Hematopoietic multipotent progenitor cell treated with erythropoietin and hydrocortisone succinate and interleukin-3 and kit ligand, for 17 days (in vitro differentiated cells): ENCODE measurements at regions not wholly inside any gene's neighbourhood (a gene's known extent, or its start where the extent isn't known, plus 50 kb on each side); places are given as distances from the start of the nearest gene placed in this dataset.

ENCODE experiments used
- DNase-seq: peaks from one replicate; pipeline ENCODE4 v3.0.0-alpha.2; 2015; ENCODE audit warnings: low spot score

GRCh38 chr6:122008101-122008999, 391.1 kb upstream of the HSF2 start:
- DNase-seq: no peak

GRCh38 chr6:122009000-122009350, 390.5 kb upstream of the HSF2 start:
- DNase-seq: no peak

DNA sequence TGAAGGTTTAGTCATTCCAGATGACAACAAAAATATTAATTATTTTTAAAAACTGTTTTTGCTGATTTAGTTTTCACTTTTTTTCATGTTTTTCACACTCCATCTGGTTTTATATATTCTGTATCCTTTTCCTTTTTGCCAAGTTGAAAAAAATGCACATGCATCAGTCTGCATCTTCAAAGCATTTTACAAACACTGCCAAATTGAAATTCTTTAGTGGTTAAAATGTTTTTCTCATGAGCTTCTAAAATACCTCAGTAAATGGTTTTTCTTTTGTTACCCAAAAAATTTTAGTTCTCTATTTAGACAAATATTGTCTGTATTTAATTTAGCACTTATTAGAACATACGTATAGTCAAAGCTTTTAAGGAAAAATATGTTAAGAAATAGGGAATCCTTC, 386.9 kb upstream of the HSF2 start:
- DNase-seq: no peak

- no peak for DNase-seq
These were observed 384.5 kb upstream of the HSF2 start for GRCh38 chr6:122014961-122015360.

- DNase-seq: no peak
These were observed 378.7 kb upstream of the HSF2 start for GRCh38 chr6:122020588-122021264.

DNA sequence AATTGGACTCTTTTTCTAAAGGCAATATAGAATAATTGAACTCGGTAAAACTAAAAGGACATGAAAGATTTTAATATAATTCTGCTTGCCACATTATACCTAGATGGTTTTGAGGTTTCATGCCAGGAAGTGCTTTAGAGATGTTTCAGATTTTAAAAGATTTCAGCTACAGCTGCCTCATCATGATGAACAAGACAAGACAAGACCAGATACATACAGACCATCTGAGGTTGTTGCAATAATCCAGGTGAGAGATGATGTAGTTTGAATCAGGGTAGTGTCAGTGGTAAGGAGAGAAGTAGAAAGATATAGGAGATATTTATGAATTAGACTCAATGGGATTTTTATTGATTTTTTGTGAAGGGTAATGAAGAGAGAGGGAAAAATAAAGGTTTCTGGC, 374.3 kb upstream of the HSF2 start:
- DNase-seq: no peak

- DNase-seq: no peak
These were observed 372.7 kb upstream of the HSF2 start for GRCh38 chr6:122026582-122027369.

DNA sequence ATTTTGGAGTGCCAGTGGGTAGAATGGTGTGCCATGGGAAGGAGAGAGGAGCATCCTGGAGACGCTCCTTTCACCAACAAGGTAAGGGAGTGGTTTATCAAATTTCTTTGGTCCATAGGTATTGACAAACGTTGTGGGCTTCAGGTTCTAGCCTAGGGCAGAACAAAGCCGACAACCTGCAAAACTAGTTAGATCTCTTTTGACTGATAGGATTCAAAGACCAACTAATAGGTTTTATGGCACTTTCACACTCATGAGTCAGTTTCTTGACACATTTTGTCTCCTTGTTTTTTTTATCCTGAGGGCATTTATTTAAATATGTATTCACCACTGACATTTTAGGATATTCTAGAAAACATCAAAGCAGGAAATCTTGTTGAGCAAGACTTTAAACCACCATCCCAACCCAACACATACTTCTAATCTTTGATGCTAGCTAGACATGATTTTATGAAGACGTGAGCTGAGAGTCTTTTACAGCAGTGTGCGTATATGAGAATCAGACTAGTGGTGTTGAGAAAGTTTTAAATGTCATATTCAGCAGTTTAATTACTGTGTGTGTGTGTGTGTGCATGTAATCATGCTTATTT, 370.4 kb upstream of the HSF2 start:
- no peak for DNase-seq

GRCh38 chr6:122033564-122034181, 365.8 kb upstream of the HSF2 start:
- DNase-seq: no peak

DNA sequence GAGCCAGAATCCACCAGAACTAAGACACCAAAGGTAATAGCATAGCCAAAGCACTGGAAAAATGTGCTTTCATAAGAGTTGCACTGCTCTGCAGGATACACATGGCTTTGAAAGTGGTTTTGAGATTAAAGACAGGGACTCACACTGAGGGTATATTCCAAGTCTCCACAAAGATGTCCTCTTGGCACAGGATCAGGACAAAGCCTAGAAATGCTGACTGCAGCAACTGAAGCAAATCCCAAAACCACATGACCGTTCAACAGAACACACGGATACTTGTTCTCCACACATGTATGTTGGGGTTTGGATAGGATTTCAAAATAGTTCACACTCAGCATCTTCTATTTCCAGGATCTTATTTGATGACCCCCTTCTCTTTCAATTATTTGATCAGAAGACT, 364.3 kb upstream of the HSF2 start:
- DNase-seq: no peak

- DNase-seq: no peak
These were observed 359.2 kb upstream of the HSF2 start for GRCh38 chr6:122040261-122040660.

DNA sequence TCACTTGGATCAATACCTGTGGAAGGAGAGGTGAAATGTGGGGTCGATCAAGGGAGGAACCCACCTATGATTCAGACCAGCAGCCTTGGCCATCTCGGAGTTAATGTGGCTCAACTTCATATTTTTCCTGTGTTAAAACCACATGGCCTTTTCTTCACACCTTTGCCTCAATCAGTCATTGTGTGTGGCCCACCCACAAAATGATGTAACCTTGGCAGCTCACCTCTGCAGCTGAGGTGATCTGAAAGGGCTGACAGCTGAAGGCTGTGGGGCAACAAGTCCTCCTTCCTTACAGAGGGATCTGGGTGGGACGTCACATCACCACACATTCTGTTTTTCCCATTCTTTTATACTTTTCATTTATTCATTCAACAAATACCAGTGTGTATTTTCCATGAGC, 357.1 kb upstream of the HSF2 start:
- no peak for DNase-seq

DNA sequence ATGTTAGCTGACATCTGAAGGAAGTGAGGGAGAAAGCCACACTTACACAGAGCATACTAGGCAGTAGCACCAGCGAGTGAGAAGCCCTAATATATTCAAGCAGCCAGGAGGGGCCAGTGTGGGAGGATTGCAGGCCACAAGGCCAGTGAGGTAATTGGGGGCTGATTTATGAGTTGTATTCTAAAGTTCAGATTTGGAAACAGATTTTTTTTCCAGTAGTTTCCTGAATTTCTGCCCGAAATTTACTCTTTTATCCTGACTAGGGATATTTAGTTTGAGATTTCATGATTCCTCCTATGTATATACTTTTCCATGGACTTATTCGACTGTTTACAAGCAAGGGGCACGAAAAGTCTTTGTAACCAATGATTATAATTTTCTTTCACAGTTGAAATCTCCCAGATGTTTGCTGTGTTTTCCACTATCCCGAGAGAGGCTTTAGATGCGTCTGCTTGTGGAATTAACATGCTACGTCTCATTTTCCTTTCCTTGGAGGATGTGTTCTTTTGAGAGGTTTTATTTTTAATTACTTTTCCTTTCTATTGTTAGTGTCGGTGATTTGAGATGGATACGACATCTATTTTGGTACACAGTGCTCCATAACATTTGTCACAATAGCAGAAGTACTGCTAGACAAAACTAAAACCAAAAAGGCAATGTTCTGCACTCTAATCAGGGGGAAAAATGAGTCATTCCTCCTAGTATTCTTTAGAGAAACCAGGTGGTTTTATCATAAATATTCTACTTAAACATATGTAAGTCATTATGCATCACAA, 356.3 kb upstream of the HSF2 start:
- no peak for DNase-seq

- no peak for DNase-seq
These were observed 350.9 kb upstream of the HSF2 start for GRCh38 chr6:122048570-122048969.

DNA sequence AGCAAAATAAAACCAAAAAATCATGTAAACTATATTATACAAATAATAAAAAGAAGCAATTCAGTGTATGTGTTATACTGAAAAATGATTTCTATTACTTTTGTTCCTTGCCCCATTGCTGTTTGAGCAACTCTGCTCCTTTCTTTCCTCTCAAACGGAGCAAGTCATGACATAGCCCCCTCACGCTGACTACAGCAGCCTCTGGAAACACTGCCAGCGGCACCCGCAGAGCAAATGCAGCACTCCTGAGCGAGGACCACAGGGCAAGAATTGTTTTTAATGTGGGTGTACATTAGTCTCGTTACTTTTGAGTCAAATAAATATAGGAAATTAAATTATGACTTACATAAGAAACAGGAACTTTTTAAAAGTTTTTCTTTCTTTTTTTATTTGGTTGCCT, 350.1 kb upstream of the HSF2 start:
- no peak for DNase-seq

DNA sequence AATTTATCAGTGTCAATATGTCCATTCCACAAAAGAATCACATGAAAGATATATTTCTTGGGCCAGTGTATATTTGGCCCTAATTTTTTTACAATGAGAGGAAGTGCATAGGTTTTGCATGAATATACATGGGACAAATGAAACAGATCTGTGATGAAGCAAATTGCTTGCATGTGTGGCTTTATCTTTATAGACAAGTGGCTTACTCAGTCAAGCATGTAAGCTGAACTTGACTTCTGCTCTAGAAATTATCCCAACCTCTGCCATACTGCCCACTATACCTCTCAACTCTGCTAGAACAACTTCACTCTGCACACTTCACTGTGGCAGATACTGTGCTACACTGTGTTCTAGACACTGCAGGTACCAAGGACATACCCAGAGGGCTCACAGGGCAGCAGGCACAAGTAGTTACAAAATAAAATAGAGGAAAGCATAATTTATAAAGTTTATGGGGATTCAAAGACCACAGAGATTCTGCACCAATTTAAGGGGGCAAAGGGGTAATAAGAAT, 349.2 kb upstream of the HSF2 start:
- DNase-seq: no peak

- DNase-seq: no peak
These were observed 347.0 kb upstream of the HSF2 start for GRCh38 chr6:122052346-122052900.

- no peak for DNase-seq
These were observed 339.5 kb upstream of the HSF2 start for GRCh38 chr6:122059918-122060317.

DNA sequence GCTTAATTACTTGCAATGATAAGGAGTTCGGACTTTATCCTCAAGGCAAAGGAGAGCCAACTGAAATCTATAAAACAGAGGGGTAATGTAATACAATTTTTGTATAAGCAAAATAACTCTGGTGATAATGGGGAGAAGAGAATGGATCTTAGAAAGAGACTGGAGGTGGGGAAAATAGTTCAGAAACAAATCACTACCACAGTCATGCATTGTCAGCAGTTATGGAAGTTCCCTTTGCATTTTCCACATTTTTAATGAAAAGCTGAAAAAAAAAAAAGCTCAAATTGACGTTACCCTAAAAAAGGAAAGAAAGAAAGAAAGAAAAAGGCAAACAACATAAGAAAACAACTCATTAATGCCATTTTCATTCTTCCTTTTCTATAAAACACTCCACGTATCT, 337.6 kb upstream of the HSF2 start:
- no peak for DNase-seq

DNA sequence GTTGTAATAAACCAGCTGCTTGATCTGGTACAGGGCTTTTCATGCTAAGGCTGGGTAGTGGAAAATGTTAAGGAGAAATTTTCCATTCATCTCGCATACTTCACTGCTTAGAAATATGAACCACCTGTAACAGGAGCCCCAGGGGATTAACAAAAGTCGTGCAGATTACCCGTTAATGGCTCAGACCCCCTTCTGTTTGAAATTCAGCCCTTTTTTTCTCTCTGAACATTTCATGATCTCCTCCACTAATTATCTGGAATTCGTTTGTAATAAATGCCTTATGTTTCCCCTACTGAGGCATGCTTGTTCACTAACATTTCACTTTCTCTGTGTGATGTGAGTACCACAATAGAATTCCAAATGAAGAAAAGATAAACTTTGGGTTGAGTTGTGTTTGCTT, 336.4 kb upstream of the HSF2 start:
- no peak for DNase-seq

DNA sequence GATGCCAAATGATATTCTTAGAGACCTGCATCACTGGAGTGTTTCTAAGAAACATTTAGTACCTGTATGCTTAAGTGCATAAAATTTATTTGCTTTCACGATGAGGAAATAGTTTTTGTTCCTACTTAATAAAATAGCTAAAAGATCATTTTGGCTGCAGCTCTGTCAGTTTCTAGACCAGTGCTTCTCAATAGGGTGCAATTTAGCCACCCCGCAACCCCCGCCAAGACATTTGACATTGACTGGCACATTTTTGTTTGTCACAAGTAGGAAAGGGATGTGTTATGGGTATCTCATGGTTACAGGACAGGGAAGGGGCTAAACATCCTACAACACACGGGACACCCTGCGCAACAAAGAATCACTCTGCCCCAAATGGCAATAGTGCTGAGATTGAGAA, 335.7 kb upstream of the HSF2 start:
- no peak for DNase-seq
